H1 (cell line): ENCODE measurements at regions not wholly inside any gene's neighbourhood (a gene's known extent, or its start where the extent isn't known, plus 50 kb on each side); places are given as distances from the start of the nearest gene placed in this dataset.

ENCODE experiments used
- ATF3 ChIP-seq: IDR thresholded peaks from 2 replicates; pipeline ENCODE4 v1.6.1; 2011; ENCODE audit warnings: low read depth, mild to moderate bottlenecking, low read length; ENCODE audit not compliant: insufficient read depth
- CTCF ChIP-seq, 3 experiments: IDR thresholded peaks; 1 replicate in 2 of 3; 2 replicates in 1 of 3; pipeline versions ENCODE4 v1.5.1 to v1.6.1; 2011; ENCODE audit warnings: low read length in 3 of 3, mild to moderate bottlenecking in 3 of 3, inconsistent platforms in 2 of 3, low read depth in 1 of 3, moderate library complexity in 1 of 3; ENCODE audit not compliant: insufficient read depth in 1 of 3; ENCODE audit errors: control extremely low read depth in 1 of 3
- EZH2 ChIP-seq: fragments of 200-600 bp; sonication (generic); IDR thresholded peaks from 2 replicates; pipeline ENCODE4 v1.7.1; 2012; ENCODE audit warnings: low read depth, mild to moderate bottlenecking, moderate library complexity, low read length, inconsistent platforms; ENCODE audit not compliant: severe bottlenecking
- JUND ChIP-seq: IDR thresholded peaks from 2 replicates; pipeline ENCODE4 v1.6.1; 2011; ENCODE audit warnings: mild to moderate bottlenecking, improper control_type of control experiment, low read length
- KDM5A ChIP-seq: fragments of 200-600 bp; IDR thresholded peaks from 2 replicates; pipeline ENCODE4 v1.7.1; 2012; ENCODE audit warnings: mild to moderate bottlenecking, low read length, inconsistent platforms, mixed read lengths
- MAX ChIP-seq: IDR thresholded peaks from 2 replicates; pipeline ENCODE4 v1.6.1; 2012; ENCODE audit warnings: inconsistent platforms
- POLR2A ChIP-seq, 2 experiments: IDR thresholded peaks; 1 replicate in 1 of 2; 2 replicates in 1 of 2; pipeline ENCODE4 v1.6.1; 2011; ENCODE audit warnings: low read depth in 2 of 2, low read length in 2 of 2, mild to moderate bottlenecking in 2 of 2; ENCODE audit errors: control extremely low read depth in 1 of 2
- RNF2 ChIP-seq: fragments of 200-900, 300-1000 bp; sonication (generic); IDR thresholded peaks from 2 replicates; pipeline ENCODE4 v1.7.1; 2016; ENCODE audit warnings: borderline replicate concordance, low read depth, mild to moderate bottlenecking, antibody characterized with exemption, low read length; ENCODE audit not compliant: poor library complexity, severe bottlenecking; ENCODE audit errors: missing control alignments
- RXRA ChIP-seq: IDR thresholded peaks from 2 replicates; pipeline ENCODE4 v1.6.1; 2011; ENCODE audit warnings: low read depth, mild to moderate bottlenecking, low read length, moderate library complexity; ENCODE audit not compliant: insufficient read depth
- SIN3A ChIP-seq, 2 experiments: IDR thresholded peaks in 1 of 2; conservative IDR thresholded peaks in 1 of 2; 2 replicates each; pipeline ENCODE4 v1.6.1; 2011 to 2012; ENCODE audit warnings: low read length in 2 of 2, improper control_type of control experiment in 1 of 2, low read depth in 1 of 2, mild to moderate bottlenecking in 1 of 2
- SP2 ChIP-seq: IDR thresholded peaks from 2 replicates; pipeline ENCODE4 v1.6.1; 2012; ENCODE audit warnings: mild to moderate bottlenecking, low read length, inconsistent platforms
- TAF7 ChIP-seq: optimal IDR thresholded peaks from 2 replicates; pipeline ENCODE3; 2011; ENCODE audit warnings: low read depth, mild to moderate bottlenecking, inconsistent platforms, low read length, moderate library complexity, borderline replicate concordance
- TCF12 ChIP-seq: IDR thresholded peaks from 2 replicates; pipeline ENCODE4 v1.6.1; 2011; ENCODE audit warnings: low read depth, mild to moderate bottlenecking, low read length

GRCh38 chr16:86778108-86778745, 199.9 kb downstream of the FOXL1 start:
- TF ChIP-seq CTCF (IDR thresholded peaks at IDR 0.05; ENCODE audit: control extremely low read depth in 1 of 3, insufficient read depth in 1 of 3, low read depth in 1 of 3, low read length in 3 of 3) = no peak
- TF ChIP-seq RXRA = no peak
- no peak for TF ChIP-seq ATF3
- TF ChIP-seq RNF2 = no peak
- TF ChIP-seq JUND = no peak
- no peak for TF ChIP-seq KDM5A
- TF ChIP-seq TCF12 = no peak
- no peak for TF ChIP-seq SIN3A (conservative IDR thresholded peaks at IDR 0.05 in 1 of 2, IDR thresholded peaks at IDR 0.05 in 1 of 2; ENCODE audit: low read depth in 1 of 2, low read length in 2 of 2)
- TF ChIP-seq TAF7 = no peak
- no peak for TF ChIP-seq POLR2A (IDR thresholded peaks at IDR 0.05; ENCODE audit: control extremely low read depth in 1 of 2, low read depth in 2 of 2, low read length in 2 of 2)
- TF ChIP-seq EZH2 = no peak
- no peak for TF ChIP-seq MAX
- TF ChIP-seq SP2 = no peak
